Mesenchymal stem cell (in vitro differentiated cells and primary cell): ENCODE measurements at regions not wholly inside any gene's neighbourhood (a gene's known extent, or its start where the extent isn't known, plus 50 kb on each side); places are given as distances from the start of the nearest gene placed in this dataset.
A peak's percentile ranks its signal among the peaks of the same experiment; 100 is the strongest.

Experiments used
- DNase-seq: peaks from one replicate; pipeline ENCODE4 v3.0.0-alpha.2; 2013
- H2AFZ ChIP-seq: one replicate; pipeline ENCODE4 v1.6.1; 2013; ENCODE audit warnings: low read depth, mild to moderate bottlenecking, control low read depth, inconsistent platforms, low read length, moderate library complexity
- H2AK5ac ChIP-seq: 2 replicates; pipeline ENCODE4 v1.6.1; 2013; ENCODE audit warnings: low read length, moderate library complexity, mild to moderate bottlenecking, inconsistent platforms; ENCODE audit not compliant: severe bottlenecking
- H2BK120ac ChIP-seq: one replicate; pipeline ENCODE4 v1.6.1; 2013; ENCODE audit warnings: low read depth, mild to moderate bottlenecking, inconsistent platforms, low read length, moderate library complexity
- H2BK12ac ChIP-seq, 2 experiments: one replicate each; pipeline ENCODE4 v1.6.1; 2013; ENCODE audit warnings: inconsistent platforms in 2 of 2, low read length in 2 of 2, mild to moderate bottlenecking in 2 of 2, moderate library complexity in 2 of 2, control low read depth in 1 of 2
- H2BK15ac ChIP-seq: one replicate; pipeline ENCODE4 v1.6.1; 2013; ENCODE audit warnings: mild to moderate bottlenecking, low read depth, inconsistent platforms; ENCODE audit not compliant: poor library complexity, severe bottlenecking
- H2BK5ac ChIP-seq: 2 replicates; pipeline ENCODE4 v1.6.1; 2013; ENCODE audit warnings: low read depth, mild to moderate bottlenecking, low read length, control low read depth, inconsistent platforms; ENCODE audit not compliant: poor library complexity, severe bottlenecking
- H3K14ac ChIP-seq, 2 experiments: one replicate each; pipeline ENCODE4 v1.6.1; 2013; ENCODE audit warnings: inconsistent platforms in 2 of 2, low read length in 2 of 2, control low read depth in 1 of 2, mild to moderate bottlenecking in 1 of 2, moderate library complexity in 1 of 2
- H3K18ac ChIP-seq, 2 experiments: one replicate each; pipeline ENCODE4 v1.6.1; 2013; ENCODE audit warnings: inconsistent platforms in 2 of 2, low read length in 2 of 2, control low read depth in 1 of 2, low read depth in 1 of 2, mild to moderate bottlenecking in 1 of 2
- H3K23ac ChIP-seq, 2 experiments: one replicate each; pipeline ENCODE4 v1.6.1; 2013; ENCODE audit warnings: inconsistent platforms in 2 of 2, low read length in 2 of 2, mild to moderate bottlenecking in 2 of 2, moderate library complexity in 2 of 2, control low read depth in 1 of 2
- H3K27ac ChIP-seq: 2 replicates; pipeline ENCODE4 v1.5.1; 2013; ENCODE audit warnings: mild to moderate bottlenecking, moderate library complexity, low read length, control low read depth, inconsistent platforms; ENCODE audit not compliant: poor library complexity, severe bottlenecking
- H3K27me3 ChIP-seq, 2 experiments: 2 replicates each; pipeline versions ENCODE4 v1.6.1 to v1.7.0; 2013; ENCODE audit warnings: low read length in 2 of 2, mild to moderate bottlenecking in 2 of 2, moderate library complexity in 2 of 2, control low read depth in 1 of 2, inconsistent platforms in 1 of 2; ENCODE audit not compliant: control insufficient read depth in 1 of 2, insufficient read depth in 1 of 2
- H3K36me3 ChIP-seq, 2 experiments: 2 replicates each; pipeline versions ENCODE4 v1.6.1 to v1.7.0; 2013; ENCODE audit warnings: low read length in 2 of 2, control low read depth in 1 of 2, inconsistent platforms in 1 of 2, low read depth in 1 of 2, mild to moderate bottlenecking in 1 of 2; ENCODE audit not compliant: insufficient read depth in 2 of 2, control insufficient read depth in 1 of 2
- H3K4ac ChIP-seq, 2 experiments: one replicate each; pipeline ENCODE4 v1.6.1; 2013; ENCODE audit warnings: inconsistent platforms in 2 of 2, low read length in 2 of 2, mild to moderate bottlenecking in 2 of 2, moderate library complexity in 2 of 2, control low read depth in 1 of 2, low read depth in 1 of 2
- H3K4me1 ChIP-seq: 2 replicates; pipeline ENCODE4 v1.6.1; 2013; ENCODE audit warnings: low read depth, low read length, control low read depth; ENCODE audit not compliant: control insufficient read depth, insufficient read depth
- H3K4me2 ChIP-seq: 2 replicates; pipeline ENCODE4 v1.6.1; 2013; ENCODE audit warnings: low read length, mild to moderate bottlenecking, inconsistent platforms; ENCODE audit not compliant: poor library complexity, severe bottlenecking
- H3K4me3 ChIP-seq, 2 experiments: 2 replicates each; pipeline versions ENCODE4 v1.5.1 to v1.7.0; 2013; ENCODE audit warnings: low read length in 2 of 2, mild to moderate bottlenecking in 2 of 2, control low read depth in 1 of 2, low read depth in 1 of 2; ENCODE audit not compliant: insufficient read depth in 1 of 2
- H3K79me1 ChIP-seq: replicated peaks from 2 replicates; pipeline ENCODE4 v1.6.1; 2013; ENCODE audit warnings: mild to moderate bottlenecking, control low read depth, low read length, inconsistent platforms; ENCODE audit not compliant: poor library complexity, severe bottlenecking
- H3K9ac ChIP-seq: 2 replicates; pipeline ENCODE4 v1.7.0; 2013; ENCODE audit warnings: mild to moderate bottlenecking, low read length, moderate library complexity
- H3K9me3 ChIP-seq: 2 replicates; pipeline ENCODE4 v1.7.0; 2013; ENCODE audit warnings: mild to moderate bottlenecking, low read length; ENCODE audit not compliant: control insufficient read depth
- H4K8ac ChIP-seq: one replicate; pipeline ENCODE4 v1.6.1; 2013; ENCODE audit warnings: inconsistent platforms, mild to moderate bottlenecking, low read length, moderate library complexity
- H4K91ac ChIP-seq: one replicate; pipeline ENCODE4 v1.6.1; 2013; ENCODE audit warnings: mild to moderate bottlenecking, low read length, inconsistent platforms
- WGBS: methylation state at CpG from one replicate; pipeline ENCODE4 v1.1.7; 2013; ENCODE audit warnings: mixed read lengths; 5-methylcytosine and 5-hydroxymethylcytosine counted together

DNA sequence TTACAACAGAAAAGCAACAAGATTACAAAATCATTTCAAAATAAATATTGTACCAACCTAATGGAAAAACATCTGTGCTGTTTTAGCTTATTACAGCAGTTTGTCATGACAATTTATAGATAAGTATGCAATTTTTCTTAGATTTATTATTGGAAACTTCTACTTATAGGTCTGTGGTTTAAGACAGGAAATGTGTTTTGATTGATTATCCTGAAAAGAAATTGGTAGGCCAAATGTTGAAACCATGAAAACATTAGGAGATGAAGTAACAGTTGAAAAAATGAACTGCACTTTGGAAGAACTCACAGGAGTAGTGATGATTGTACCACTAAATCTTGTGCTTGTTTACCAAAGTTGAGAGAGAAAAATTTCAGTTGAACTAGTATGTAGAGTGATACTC is 162.2 kb upstream of the GIMD1 start:
- Histone ChIP-seq H2BK5ac (no peak overlapping the region), H3K14ac (no peak overlapping the region), H3K27ac (no peak overlapping the region), H3K4me2 (no peak overlapping the region), H2AK5ac (no peak overlapping the region), H3K9ac (no peak overlapping the region), H3K4me3 (no peak overlapping the region), H2BK120ac (no peak overlapping the region), H3K9me3 (no peaks in the 10 kb centered on the region), H2BK15ac (no peak overlapping the region), H3K79me1 (no peaks in the 10 kb centered on the region), H2AFZ (no peak overlapping the region), H2BK12ac (no peak overlapping the region), H4K91ac (no peak overlapping the region), H3K36me3 (no peaks in the 10 kb centered on the region), H4K8ac (no peak overlapping the region), H3K27me3 (no peaks in the 10 kb centered on the region), H3K4me1 (peaks cover 2% of the 10 kb centered on the region), H3K23ac (no peak overlapping the region), H3K4ac (no peak overlapping the region), H3K18ac (no peak overlapping the region)
- DNase-seq, result peak; percentile 18

DNA sequence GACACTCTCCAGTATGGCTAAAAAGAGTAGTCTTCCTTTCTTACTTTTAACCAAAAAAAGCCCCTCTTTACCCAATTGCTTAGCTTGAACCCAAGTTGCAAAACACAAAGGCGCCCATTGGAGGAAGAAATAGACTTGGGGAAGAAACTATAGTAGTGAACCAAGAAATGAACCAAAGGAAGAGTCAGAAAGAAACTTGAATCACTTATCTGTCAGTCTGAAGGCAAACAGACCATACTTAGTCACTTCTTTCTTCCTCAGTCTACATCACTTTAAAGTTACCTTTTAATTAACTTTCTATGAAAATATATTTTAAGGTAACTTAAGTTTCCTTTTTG is 161.4 kb upstream of the GIMD1 start:
- H3K4me2 ChIP-seq, result no peak overlapping the region
- no peak overlapping the region for H2BK5ac ChIP-seq
- H3K9ac ChIP-seq, result peak overlapping the region; percentile 38
- H3K4me3 ChIP-seq, result no peak overlapping the region
- no CpG with 5 or more reads among the region's 1 CpG for WGBS
- H3K36me3 ChIP-seq, result no peaks in the 10 kb centered on the region
- H4K91ac ChIP-seq, result no peak overlapping the region
- H3K4me1 ChIP-seq, result peaks cover 2% of the 10 kb centered on the region
- no peak overlapping the region for H2BK15ac ChIP-seq
- H3K18ac ChIP-seq, result no peak overlapping the region
- H3K27me3 ChIP-seq, result no peaks in the 10 kb centered on the region
- no peak overlapping the region for H2BK120ac ChIP-seq
- H2BK12ac ChIP-seq, result no peak overlapping the region
- no peak overlapping the region for H3K14ac ChIP-seq
- H3K23ac ChIP-seq, result no peak overlapping the region
- no peak overlapping the region for H2AK5ac ChIP-seq
- no peak for DNase-seq
- no peak overlapping the region for H4K8ac ChIP-seq
- no peak overlapping the region for H2AFZ ChIP-seq
- H3K27ac ChIP-seq, result no peak overlapping the region
- no peaks in the 10 kb centered on the region for H3K79me1 ChIP-seq
- H3K4ac ChIP-seq, result no peak overlapping the region
- no peaks in the 10 kb centered on the region for H3K9me3 ChIP-seq

DNA sequence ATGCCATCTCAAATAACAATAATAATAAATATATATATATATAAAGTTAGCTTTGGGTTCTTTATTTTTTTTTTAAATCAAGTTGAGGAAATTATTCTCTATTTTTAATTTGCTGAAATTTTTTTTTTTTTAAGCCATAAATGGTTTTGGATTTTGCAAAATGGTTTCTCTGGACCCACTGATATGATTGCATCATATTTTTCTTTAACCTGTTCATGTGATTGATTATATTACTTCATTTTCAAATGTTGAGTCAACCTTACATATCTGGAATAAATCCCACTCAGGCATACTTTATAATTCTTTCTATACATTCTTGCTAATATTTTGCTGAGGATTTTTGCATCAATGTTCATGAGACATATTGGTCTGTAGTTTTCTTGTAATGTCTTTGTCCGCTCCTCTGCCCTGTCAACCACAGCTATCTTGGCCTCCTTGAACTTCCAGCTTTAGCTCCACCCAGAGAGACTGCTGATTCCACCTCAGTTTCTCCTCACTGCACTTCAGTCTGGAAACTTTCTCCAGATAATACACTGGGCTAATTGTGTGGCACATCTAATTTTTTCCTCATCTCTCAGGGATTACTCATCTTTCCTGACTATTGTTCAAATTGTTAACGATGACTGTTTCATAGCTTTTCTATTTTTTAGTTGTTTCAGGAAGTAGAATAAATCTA is 160.9 kb upstream of the GIMD1 start:
- H3K27me3 ChIP-seq, result no peaks in the 10 kb centered on the region
- H3K9me3 ChIP-seq, result no peaks in the 10 kb centered on the region
- no peak overlapping the region for H3K23ac ChIP-seq
- no peak for DNase-seq
- no peak overlapping the region for H2AK5ac ChIP-seq
- H2BK12ac ChIP-seq, result no peak overlapping the region
- peaks cover 2% of the 10 kb centered on the region for H3K4me1 ChIP-seq
- H2AFZ ChIP-seq, result no peak overlapping the region
- H3K4me3 ChIP-seq, result no peak overlapping the region
- no peak overlapping the region for H2BK15ac ChIP-seq
- 95% methylated on average over 1 of the region's 2 CpGs for WGBS
- H3K4me2 ChIP-seq, result no peak overlapping the region
- no peak overlapping the region for H4K8ac ChIP-seq
- H3K36me3 ChIP-seq, result no peaks in the 10 kb centered on the region
- H3K4ac ChIP-seq, result no peak overlapping the region
- no peak overlapping the region for H2BK120ac ChIP-seq
- no peak overlapping the region for H3K14ac ChIP-seq
- H3K18ac ChIP-seq, result no peak overlapping the region
- no peaks in the 10 kb centered on the region for H3K79me1 ChIP-seq
- H3K27ac ChIP-seq, result no peak overlapping the region
- H2BK5ac ChIP-seq, result no peak overlapping the region
- no peak overlapping the region for H4K91ac ChIP-seq
- peak overlapping the region; percentile 38 for H3K9ac ChIP-seq

DNA sequence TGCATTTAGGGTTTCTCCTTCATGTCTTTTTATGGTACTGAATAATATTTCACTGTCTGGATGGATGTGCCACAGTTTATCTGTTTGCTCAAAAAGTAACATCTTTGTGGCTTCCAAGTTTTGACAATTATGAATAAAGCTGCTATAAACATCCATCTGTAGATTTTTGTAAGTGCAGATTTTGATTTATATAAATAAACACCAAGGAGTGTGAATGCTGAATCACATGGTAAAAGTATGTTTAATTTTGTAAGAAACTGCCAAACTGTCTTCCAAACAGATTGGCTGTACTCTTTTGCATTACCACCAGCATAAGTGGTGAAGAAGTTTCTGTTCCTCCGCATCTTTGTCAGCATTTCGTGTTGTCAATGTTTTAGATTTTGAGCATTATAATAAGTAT is 158.7 kb upstream of the GIMD1 start:
- H3K4me3 ChIP-seq, result no peak overlapping the region
- H3K9ac ChIP-seq, result no peak overlapping the region
- no peak overlapping the region for H2BK15ac ChIP-seq
- H2BK5ac ChIP-seq, result no peak overlapping the region
- H2BK120ac ChIP-seq, result no peak overlapping the region
- no peaks in the 10 kb centered on the region for H3K9me3 ChIP-seq
- no peak overlapping the region for H4K91ac ChIP-seq
- no peak overlapping the region for H2AFZ ChIP-seq
- no peak overlapping the region for H4K8ac ChIP-seq
- DNase-seq, result no peak
- 92% methylated on average over 2 of the region's 2 CpGs for WGBS
- peaks cover 2% of the 10 kb centered on the region for H3K4me1 ChIP-seq
- H3K27ac ChIP-seq, result no peak overlapping the region
- H3K4ac ChIP-seq, result no peak overlapping the region
- H3K14ac ChIP-seq, result no peak overlapping the region
- H2BK12ac ChIP-seq, result no peak overlapping the region
- no peak overlapping the region for H3K4me2 ChIP-seq
- no peaks in the 10 kb centered on the region for H3K36me3 ChIP-seq
- no peak overlapping the region for H3K18ac ChIP-seq
- H3K27me3 ChIP-seq, result no peaks in the 10 kb centered on the region
- no peak overlapping the region for H2AK5ac ChIP-seq
- no peak overlapping the region for H3K23ac ChIP-seq
- H3K79me1 ChIP-seq, result no peaks in the 10 kb centered on the region
